Mucosa of descending colon (tissue), 3 donors: ENCODE measurements at regions not wholly inside any gene's neighbourhood (a gene's known extent, or its start where the extent isn't known, plus 50 kb on each side); places are given as distances from the start of the nearest gene placed in this dataset.
"Not testable (repeated sequence)": the region's sequence is repeated elsewhere in the genome, so short reads cannot be mapped to it uniquely, and the experiment has no call there.

Source experiments
- ATAC-seq: fragments of 200-7000 bp; cut with Tn5 transposase; one replicate; pipeline ENCODE4 v1.9.1; 2020; ENCODE audit warnings: mild to moderate bottlenecking, moderate library complexity
- DNase-seq, 3 donors: peaks; one replicate each; pipeline ENCODE4 v3.0.0-alpha.2; 2020
- H3K36me3 ChIP-seq: fragments of 200-600 bp; one replicate; pipeline ENCODE4 v1.8.0; 2021; ENCODE audit warnings: low read depth, mild to moderate bottlenecking
- H3K4me1 ChIP-seq: fragments of 200-600 bp; one replicate; pipeline ENCODE4 v1.8.0; 2021; ENCODE audit warnings: low read depth, mild to moderate bottlenecking
- H3K4me3 ChIP-seq: fragments of 200-600 bp; one replicate; pipeline ENCODE4 v1.8.0; 2021; ENCODE audit warnings: mild to moderate bottlenecking
- H3K9me3 ChIP-seq: fragments of 200-600 bp; one replicate; pipeline ENCODE4 v1.8.0; 2021; ENCODE audit warnings: mild to moderate bottlenecking
- intact Hi-C, 2 donors: fragments of 100-400 bp; cut with DNase I in 1 of 2; cut with micrococcal nuclease in 1 of 2; formaldehyde crosslinking; loops; one replicate each; pipeline versions ENCODE4 v1.11.0 to v1.11.1; 2022; cut with DNase I, micrococcal nuclease
- TF ChIP-seq, protein P1 (sequence below): fragments of 200-600 bp; IDR thresholded peaks from one replicate; pipeline ENCODE4 v1.8.0; 2022; ENCODE audit warnings: antibody characterized with exemption, mild to moderate bottlenecking
- donor health status: DM: no; HTN: no; CAD: no; lungs with moderate emphysema.
- donor health status: DM: no; HTN: no; CAD: no.
- donor health status: DM: no; HTN: yes; CAD: no.

DNA sequence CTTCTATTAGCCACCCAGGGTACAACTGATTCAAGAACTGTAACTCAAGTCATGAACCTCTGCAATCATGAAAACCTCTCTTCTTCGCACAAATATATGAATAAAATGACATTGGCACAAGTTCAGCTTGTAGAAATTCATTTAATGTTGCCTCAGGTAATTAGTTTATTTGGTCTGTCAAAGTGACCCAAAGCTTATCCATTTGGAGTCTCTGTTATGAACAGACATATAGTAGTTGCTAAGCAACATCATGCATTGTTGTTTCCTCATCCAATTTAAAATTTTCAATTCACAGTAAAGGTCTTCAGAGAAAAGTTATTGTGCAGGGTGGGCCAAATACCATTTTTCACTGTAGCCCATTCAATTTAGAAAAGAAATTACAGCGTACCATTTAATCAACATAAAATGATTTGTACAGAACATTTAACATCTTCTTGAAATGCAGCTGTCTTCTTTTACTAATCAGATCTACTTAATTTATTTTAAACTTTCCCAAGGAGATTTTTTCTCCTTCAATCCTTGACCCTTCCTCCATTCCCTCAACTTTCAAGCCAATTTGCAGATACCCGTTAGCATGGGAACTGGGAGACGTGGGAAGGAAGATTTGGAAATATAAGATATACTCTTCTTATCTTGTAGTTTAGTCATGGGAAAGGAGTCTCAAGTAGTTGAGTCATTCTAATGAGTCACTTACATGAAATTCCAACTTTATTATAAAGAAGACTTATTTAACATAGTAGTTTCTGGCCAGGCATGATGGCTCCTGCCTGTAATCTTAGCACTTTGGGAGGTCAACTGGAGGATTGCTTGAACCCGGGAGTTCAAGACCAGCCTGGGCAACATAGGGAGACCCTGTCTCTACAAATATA lies 231.3 kb downstream of the ATPSCKMT start:
- no peaks in the 10 kb centered on the region for H3K9me3 ChIP-seq

GRCh38 chr5:10017786-10018185 lies 231.9 kb downstream of the ATPSCKMT start:
- Histone ChIP-seq H3K4me3 (no peak overlapping the region), H3K9me3 (no peaks in the 10 kb centered on the region), H3K4me1 (no peaks in the 10 kb centered on the region), H3K36me3 (no peaks in the 10 kb centered on the region)
- no peak for ATAC-seq
- TF ChIP-seq, protein P1, sequence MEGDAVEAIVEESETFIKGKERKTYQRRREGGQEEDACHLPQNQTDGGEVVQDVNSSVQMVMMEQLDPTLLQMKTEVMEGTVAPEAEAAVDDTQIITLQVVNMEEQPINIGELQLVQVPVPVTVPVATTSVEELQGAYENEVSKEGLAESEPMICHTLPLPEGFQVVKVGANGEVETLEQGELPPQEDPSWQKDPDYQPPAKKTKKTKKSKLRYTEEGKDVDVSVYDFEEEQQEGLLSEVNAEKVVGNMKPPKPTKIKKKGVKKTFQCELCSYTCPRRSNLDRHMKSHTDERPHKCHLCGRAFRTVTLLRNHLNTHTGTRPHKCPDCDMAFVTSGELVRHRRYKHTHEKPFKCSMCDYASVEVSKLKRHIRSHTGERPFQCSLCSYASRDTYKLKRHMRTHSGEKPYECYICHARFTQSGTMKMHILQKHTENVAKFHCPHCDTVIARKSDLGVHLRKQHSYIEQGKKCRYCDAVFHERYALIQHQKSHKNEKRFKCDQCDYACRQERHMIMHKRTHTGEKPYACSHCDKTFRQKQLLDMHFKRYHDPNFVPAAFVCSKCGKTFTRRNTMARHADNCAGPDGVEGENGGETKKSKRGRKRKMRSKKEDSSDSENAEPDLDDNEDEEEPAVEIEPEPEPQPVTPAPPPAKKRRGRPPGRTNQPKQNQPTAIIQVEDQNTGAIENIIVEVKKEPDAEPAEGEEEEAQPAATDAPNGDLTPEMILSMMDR, result no peak
- no peak for DNase-seq
- intact Hi-C loops, result no loop called here

More for the DNA sequence above, 231.3 kb downstream of the ATPSCKMT start:
- H3K4me3 ChIP-seq, result no peak overlapping the region
- H3K4me1 ChIP-seq, result no peaks in the 10 kb centered on the region
- intact Hi-C loops, result no loop called here
- TF ChIP-seq, protein P1, result no peak
- H3K36me3 ChIP-seq, result no peaks in the 10 kb centered on the region
- DNase-seq (no peak), ATAC-seq (no peak)

- ATAC-seq, H3K4me1 ChIP-seq, intact Hi-C loops, DNase-seq, H3K4me3 ChIP-seq, H3K36me3 ChIP-seq, H3K9me3 ChIP-seq: not testable (repeated sequence)
Measured at GRCh38 chr5:10016559-10016958, 233.1 kb downstream of the ATPSCKMT start.

DNA sequence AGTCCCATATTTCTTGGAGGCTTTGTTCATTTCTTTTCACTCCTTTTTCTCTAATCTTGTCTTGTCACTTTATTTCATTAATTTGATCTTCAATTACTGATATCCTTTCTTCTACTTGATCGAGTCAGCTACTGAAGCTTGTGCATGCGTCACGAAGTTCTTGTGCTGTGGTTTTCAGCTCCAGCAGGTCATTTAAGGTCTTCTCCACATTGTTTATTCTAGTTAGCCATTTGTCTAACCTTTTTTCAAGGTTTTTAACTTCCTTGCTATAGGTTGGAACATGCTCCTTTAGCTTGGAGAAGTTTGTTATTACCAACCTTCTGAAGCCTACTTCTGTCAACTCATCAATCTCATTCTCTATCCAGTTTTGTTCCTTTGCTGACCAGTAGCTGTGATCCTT lies 234.0 kb downstream of the ATPSCKMT start:
- H3K4me3 ChIP-seq, DNase-seq, H3K36me3 ChIP-seq, intact Hi-C loops, H3K4me1 ChIP-seq, H3K9me3 ChIP-seq, ATAC-seq: not testable (repeated sequence)

DNA sequence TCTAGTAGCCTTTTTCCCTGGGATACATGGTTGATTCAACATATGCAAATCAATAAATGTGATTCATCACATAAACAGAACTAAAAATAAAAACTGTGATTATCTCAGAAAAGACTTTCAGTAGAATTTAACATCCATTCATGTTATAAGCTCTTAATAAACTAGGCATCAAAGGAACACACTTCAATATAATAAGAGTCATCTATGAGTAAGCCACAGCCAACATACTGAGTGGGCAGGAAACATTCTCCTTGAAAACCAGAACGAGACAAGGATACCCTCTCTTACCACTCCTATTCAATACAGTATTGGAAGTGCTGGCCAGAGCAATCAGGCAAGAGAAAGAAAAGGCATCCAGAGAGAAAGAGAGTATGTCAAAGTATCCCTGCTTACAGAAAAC lies 239.9 kb downstream of the ATPSCKMT start:
- no peaks in the 10 kb centered on the region for H3K9me3 ChIP-seq
- H3K36me3 ChIP-seq, result no peaks in the 10 kb centered on the region
- TF ChIP-seq, protein P1, result no peak
- ATAC-seq (no peak), DNase-seq (no peak)
- no peak overlapping the region for H3K4me3 ChIP-seq
- intact Hi-C loops, result no loop called here
- H3K4me1 ChIP-seq, result no peaks in the 10 kb centered on the region

- DNase-seq, result no peak
- ATAC-seq, result no peak
- H3K4me3 ChIP-seq, result no peak overlapping the region
- no peaks in the 10 kb centered on the region for H3K4me1 ChIP-seq
- no peaks in the 10 kb centered on the region for H3K36me3 ChIP-seq
- TF ChIP-seq, protein P1, result no peak
- intact Hi-C loops, result no loop called here
- H3K9me3 ChIP-seq, result peaks cover 4% of the 10 kb centered on the region
Measured at GRCh38 chr5:9987101-9987500, 262.6 kb downstream of the ATPSCKMT start.
